ENCODE measurements at regions not wholly inside any gene's neighbourhood (a gene's known extent, or its start where the extent isn't known, plus 50 kb on each side); places are given as distances from the start of the nearest gene placed in this dataset.

GRCh38 chr7:54932818-54933543, 85.8 kb upstream of the EGFR start:
- Histone ChIP-seq H3K4me3 (ENCODE audit: low read depth in 2 of 2, low read length in 2 of 2) (peak overlapping the region; percentile 41 to 46), H3K9me3 (ENCODE audit: control insufficient read depth, insufficient read depth, low read depth, low read length) (no peaks in the 10 kb centered on the region), H3K27me3 (ENCODE audit: control insufficient read depth, insufficient read depth, low read length) (no peaks in the 10 kb centered on the region), H3K4me1 (ENCODE audit: control insufficient read depth, insufficient read depth, low read length) (peaks cover 4% of the 10 kb centered on the region), H3K36me3 (ENCODE audit: control insufficient read depth, insufficient read depth, low read length) (no peaks in the 10 kb centered on the region), H3K27ac (ENCODE audit: low read length) (peak overlapping the region; percentile 69)
- no TSS peak for BruUV-seq (replicated peaks)
- ATAC-seq (peak; percentile 100), DNase-seq (ENCODE audit: low read depth, low spot score) (no peak)
- in situ Hi-C loops (cut with HindIII; ENCODE audit: low pct_unique_long_range_greater_than_20kb, low sequenced_read_pairs) (no loop called here), intact Hi-C loops (cut with micrococcal nuclease; ENCODE audit: unreplicated experiment) (loop anchor here (5.0 kb wide), 1 partner anchor 146 kb away; no protein-coding TSS in a partner anchor)
- TF ChIP-seq, protein P1, sequence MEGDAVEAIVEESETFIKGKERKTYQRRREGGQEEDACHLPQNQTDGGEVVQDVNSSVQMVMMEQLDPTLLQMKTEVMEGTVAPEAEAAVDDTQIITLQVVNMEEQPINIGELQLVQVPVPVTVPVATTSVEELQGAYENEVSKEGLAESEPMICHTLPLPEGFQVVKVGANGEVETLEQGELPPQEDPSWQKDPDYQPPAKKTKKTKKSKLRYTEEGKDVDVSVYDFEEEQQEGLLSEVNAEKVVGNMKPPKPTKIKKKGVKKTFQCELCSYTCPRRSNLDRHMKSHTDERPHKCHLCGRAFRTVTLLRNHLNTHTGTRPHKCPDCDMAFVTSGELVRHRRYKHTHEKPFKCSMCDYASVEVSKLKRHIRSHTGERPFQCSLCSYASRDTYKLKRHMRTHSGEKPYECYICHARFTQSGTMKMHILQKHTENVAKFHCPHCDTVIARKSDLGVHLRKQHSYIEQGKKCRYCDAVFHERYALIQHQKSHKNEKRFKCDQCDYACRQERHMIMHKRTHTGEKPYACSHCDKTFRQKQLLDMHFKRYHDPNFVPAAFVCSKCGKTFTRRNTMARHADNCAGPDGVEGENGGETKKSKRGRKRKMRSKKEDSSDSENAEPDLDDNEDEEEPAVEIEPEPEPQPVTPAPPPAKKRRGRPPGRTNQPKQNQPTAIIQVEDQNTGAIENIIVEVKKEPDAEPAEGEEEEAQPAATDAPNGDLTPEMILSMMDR (IDR thresholded peaks at IDR 0.05) = no peak
- TF ChIP-seq SIN3A (IDR thresholded peaks at IDR 0.05; ENCODE audit: borderline replicate concordance, insufficient read depth, low read depth, low read length) = no peak
- TF ChIP-seq REST (IDR thresholded peaks at IDR 0.05; ENCODE audit: insufficient read depth in 1 of 2, low read depth in 2 of 2, low read length in 1 of 2) = no peak
- TF ChIP-seq POLR2AphosphoS5 (IDR thresholded peaks at IDR 0.05; ENCODE audit: low read depth, low read length) = no peak
- TF ChIP-seq TCF7L2 (IDR thresholded peaks at IDR 0.05; ENCODE audit: low read depth, low read length) = no peak
- POLR2A ChIA-PET = interaction anchor here (0.7 kb wide), 1 partner anchor 148 kb away, joined by 5 read pairs; no protein-coding TSS in a partner anchor
- CTCF ChIA-PET = no interaction called here

DNA sequence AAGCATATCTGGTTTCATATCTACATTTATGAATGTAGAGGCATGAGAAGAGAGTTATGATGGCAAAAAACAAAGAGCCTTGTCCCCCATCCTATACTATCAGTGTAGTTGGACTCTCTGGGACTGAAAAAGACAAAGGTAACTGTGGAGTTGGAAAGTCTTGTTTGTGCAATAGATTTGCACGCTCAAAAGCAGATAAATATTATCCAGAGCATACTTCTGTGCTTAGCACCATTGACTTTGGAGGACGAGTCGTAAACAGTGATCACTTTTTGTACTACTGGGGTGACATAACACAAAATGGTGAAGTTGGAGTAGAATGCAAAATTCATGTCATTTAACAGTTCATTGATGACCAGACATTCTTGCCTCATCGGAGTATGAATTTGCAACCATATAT, 85.2 kb upstream of the EGFR start:
- Histone ChIP-seq H3K4me3 (ENCODE audit: low read depth in 2 of 2, low read length in 2 of 2) (peak overlapping the region; percentile 41 to 46), H3K36me3 (ENCODE audit: control insufficient read depth, insufficient read depth, low read length) (no peaks in the 10 kb centered on the region), H3K27me3 (ENCODE audit: control insufficient read depth, insufficient read depth, low read length) (no peaks in the 10 kb centered on the region), H3K9me3 (ENCODE audit: control insufficient read depth, insufficient read depth, low read depth, low read length) (no peaks in the 10 kb centered on the region), H3K4me1 (ENCODE audit: control insufficient read depth, insufficient read depth, low read length) (peaks cover 4% of the 10 kb centered on the region), H3K27ac (ENCODE audit: low read length) (peak overlapping the region; percentile 69)
- DNase-seq (ENCODE audit: low read depth, low spot score) (no peak), ATAC-seq (peak; percentile 49)
- TF ChIP-seq TCF7L2 (IDR thresholded peaks at IDR 0.05; ENCODE audit: low read depth, low read length) (no peak), REST (IDR thresholded peaks at IDR 0.05; ENCODE audit: insufficient read depth in 1 of 2, low read depth in 2 of 2, low read length in 1 of 2) (no peak), POLR2AphosphoS5 (IDR thresholded peaks at IDR 0.05; ENCODE audit: low read depth, low read length) (no peak), SIN3A (IDR thresholded peaks at IDR 0.05; ENCODE audit: borderline replicate concordance, insufficient read depth, low read depth, low read length) (no peak)
- TF ChIP-seq, protein P1 (IDR thresholded peaks at IDR 0.05) = no peak
- ChIA-PET POLR2A (no interaction called here), CTCF (no interaction called here)
- no TSS peak for BruUV-seq (replicated peaks)
- in situ Hi-C loops (cut with HindIII; ENCODE audit: low pct_unique_long_range_greater_than_20kb, low sequenced_read_pairs) (no loop called here), intact Hi-C loops (cut with micrococcal nuclease; ENCODE audit: unreplicated experiment) (loop anchor here (5.0 kb wide), 1 partner anchor 146 kb away; no protein-coding TSS in a partner anchor)

Data from Panc1 (cell line).